Nephron progenitor cell (in vitro differentiated cells): ENCODE measurements at regions not wholly inside any gene's neighbourhood (a gene's known extent, or its start where the extent isn't known, plus 50 kb on each side); places are given as distances from the start of the nearest gene placed in this dataset.

ENCODE experiments used
- DNase-seq: peaks from one replicate; pipeline ENCODE4 v3.0.0; 2021
- H3K27ac Mint-ChIP-seq: 2 replicates; pipeline ENCODE4 v1.8.0; 2021; ENCODE audit warnings: mild to moderate bottlenecking, moderate library complexity, mixed read lengths
- H3K27me3 Mint-ChIP-seq: 2 replicates; pipeline ENCODE4 v1.8.0; 2021; ENCODE audit warnings: mild to moderate bottlenecking, low read depth, mixed read lengths; ENCODE audit not compliant: poor library complexity
- H3K36me3 Mint-ChIP-seq: 2 replicates; pipeline ENCODE4 v1.8.0; 2021; ENCODE audit warnings: low read depth, mixed read lengths
- H3K4me1 Mint-ChIP-seq: 2 replicates; pipeline ENCODE4 v1.8.0; 2021; ENCODE audit warnings: mixed read lengths
- H3K4me3 Mint-ChIP-seq: 2 replicates; pipeline ENCODE4 v1.8.0; 2021; ENCODE audit warnings: mild to moderate bottlenecking, moderate library complexity, mixed read lengths
- H3K9me3 Mint-ChIP-seq: 2 replicates; pipeline ENCODE4 v1.8.0; 2021; ENCODE audit warnings: mild to moderate bottlenecking, moderate library complexity, mixed read lengths
- CTCF ChIP-seq: fragments of 200-600 bp; sonication (generic); IDR thresholded peaks from 2 replicates; pipeline ENCODE4 v1.5.0; 2021; ENCODE audit warnings: antibody characterized with exemption

- Mint-ChIP-seq H3K4me1 (no peaks in the 10 kb centered on the region), H3K4me3 (no peak overlapping the region), H3K27ac (no peak overlapping the region), H3K9me3 (no peaks in the 10 kb centered on the region), H3K27me3 (peaks cover 18% of the 10 kb centered on the region), H3K36me3 (no peaks in the 10 kb centered on the region)
- DNase-seq = no peak
- no peak for TF ChIP-seq CTCF
These were observed 52.9 kb upstream of the DEFB112 start for GRCh38 chr6:50102676-50103075.

- Mint-ChIP-seq H3K9me3 (no peaks in the 10 kb centered on the region), H3K4me3 (no peak overlapping the region), H3K27ac (no peak overlapping the region), H3K36me3 (no peaks in the 10 kb centered on the region), H3K4me1 (no peaks in the 10 kb centered on the region), H3K27me3 (peaks cover 12% of the 10 kb centered on the region)
- no peak for DNase-seq
- TF ChIP-seq CTCF = no peak
These were observed 60.9 kb upstream of the DEFB112 start for GRCh38 chr6:50110587-50110986.

- H3K27ac Mint-ChIP-seq = no peak overlapping the region
These were observed 63.5 kb upstream of the DEFB112 start for GRCh38 chr6:50112981-50113857.

GRCh38 chr6:50116390-50116789 is 66.7 kb upstream of the DEFB112 start:
- H3K36me3 Mint-ChIP-seq = no peaks in the 10 kb centered on the region
- H3K4me3 Mint-ChIP-seq = no peak overlapping the region
- H3K4me1 Mint-ChIP-seq = no peaks in the 10 kb centered on the region

More at GRCh38 chr6:50112981-50113857, 63.5 kb upstream of the DEFB112 start:
- Mint-ChIP-seq H3K27me3 (peaks cover 10% of the 10 kb centered on the region), H3K36me3 (no peaks in the 10 kb centered on the region), H3K9me3 (no peaks in the 10 kb centered on the region), H3K4me3 (no peak overlapping the region), H3K4me1 (no peaks in the 10 kb centered on the region)
- no peak for TF ChIP-seq CTCF
- DNase-seq = no peak

GRCh38 chr6:50116797-50117542 is 67.2 kb upstream of the DEFB112 start:
- H3K4me1 Mint-ChIP-seq = no peaks in the 10 kb centered on the region
- no peak for DNase-seq
- no peak for TF ChIP-seq CTCF
- no peak overlapping the region for H3K27ac Mint-ChIP-seq
- H3K27me3 Mint-ChIP-seq = peaks cover 12% of the 10 kb centered on the region
- H3K4me3 Mint-ChIP-seq = no peak overlapping the region
- H3K9me3 Mint-ChIP-seq = no peaks in the 10 kb centered on the region
- no peaks in the 10 kb centered on the region for H3K36me3 Mint-ChIP-seq

More at GRCh38 chr6:50116390-50116789, 66.7 kb upstream of the DEFB112 start:
- Mint-ChIP-seq H3K9me3 (no peaks in the 10 kb centered on the region), H3K27ac (no peak overlapping the region), H3K27me3 (peaks cover 12% of the 10 kb centered on the region)
- TF ChIP-seq CTCF = no peak
- DNase-seq = no peak
